GM12878 (cell line): ENCODE measurements at regions not wholly inside any gene's neighbourhood (a gene's known extent, or its start where the extent isn't known, plus 50 kb on each side); places are given as distances from the start of the nearest gene placed in this dataset.

Source experiments
- ATAC-seq: fragments of 200-7000 bp; cut with Tn5 transposase; 3 replicates; pipeline ENCODE4 v1.9.1; 2020; ENCODE audit warnings: mild to moderate bottlenecking, moderate library complexity
- BruUV-seq: library from RNA; stranded (reverse); fragments of 400-500 nt; replicated peaks from 2 replicates; lab custom pipeline; 2021; lab: Mats Ljungman, UMichigan
- CTCF ChIA-PET: fragments of 300-600 bp; sonication (Branson Sonifier 250); formaldehyde crosslinking; extraction: SDS; loops from one replicate; lab custom pipeline; 2021; ENCODE audit warnings: inconsistent platforms; lab: Yijun Ruan, JAX
- POLR2A ChIA-PET: fragments of 350-600 bp; formaldehyde crosslinking; extraction: SDS; loops from one replicate; lab custom pipeline; 2021; ENCODE audit warnings: inconsistent platforms; lab: Charles Lee
- RAD21 ChIA-PET: fragments of 300-600 bp; sonication (Branson Sonifier 250); formaldehyde crosslinking; loops from one replicate; lab custom pipeline; 2023; ENCODE audit warnings: antibody characterized with exemption; ENCODE audit not compliant: unreplicated experiment; lab: Charles Lee
- SMC1A ChIA-PET: fragments of 300-600 bp; sonication (Branson Sonifier 250); formaldehyde crosslinking; loops from one replicate; lab custom pipeline; 2023; ENCODE audit not compliant: unreplicated experiment, uncharacterized antibody; lab: Charles Lee
- DNase-seq: peaks from one replicate; pipeline ENCODE4 v3.0.0-alpha.2; 2011; ENCODE audit warnings: low read depth, low spot score
- FAIRE-seq: peaks from 3 replicates; lab custom pipeline; 2011; peaks lifted over from hg19 to GRCh38; lab: Jason Lieb, UNC
- H2AFZ ChIP-seq: 2 replicates; pipeline ENCODE4 v1.6.0; 2011; ENCODE audit warnings: low read depth, low read length, control low read depth; ENCODE audit not compliant: control insufficient read depth
- H3K27ac ChIP-seq: 2 replicates; pipeline ENCODE4 v1.5.1; 2011; ENCODE audit warnings: control low read depth; ENCODE audit not compliant: control insufficient read depth, insufficient read depth
- H3K27me3 ChIP-seq, 2 experiments: replicated peaks in 1 of 2; 2 replicates each; pipeline versions ENCODE4 v1.6.0 to v1.6.1; 2011; ENCODE audit warnings: low read length in 1 of 2; ENCODE audit not compliant: control insufficient read depth in 2 of 2, insufficient read depth in 2 of 2
- H3K36me3 ChIP-seq, 2 experiments: 2 replicates each; pipeline ENCODE4 v1.5.1; 2011; ENCODE audit warnings: low read length in 1 of 2; ENCODE audit not compliant: control insufficient read depth in 2 of 2, insufficient read depth in 2 of 2
- H3K4me1 ChIP-seq: 2 replicates; pipeline ENCODE4 v1.6.1; 2011; ENCODE audit warnings: mild to moderate bottlenecking, low read length, moderate library complexity, mixed read lengths; ENCODE audit not compliant: control insufficient read depth, insufficient read depth
- H3K4me2 ChIP-seq: 2 replicates; pipeline ENCODE4 v1.6.0; 2011; ENCODE audit warnings: control low read depth; ENCODE audit not compliant: control insufficient read depth, insufficient read depth
- H3K4me3 ChIP-seq: fragments of 200-600 bp; sonication (generic); 2 replicates; pipeline ENCODE4 v1.5.1; 2016
- H3K79me2 ChIP-seq: 2 replicates; pipeline ENCODE4 v1.6.0; 2011; ENCODE audit warnings: low read length; ENCODE audit not compliant: control insufficient read depth, insufficient read depth
- H3K9ac ChIP-seq: 2 replicates; pipeline ENCODE4 v1.8.0; 2011; ENCODE audit warnings: low read length, control low read depth, mixed read lengths; ENCODE audit not compliant: control insufficient read depth, insufficient read depth
- H3K9me3 ChIP-seq: replicated peaks from 3 replicates; pipeline ENCODE4 v1.5.1; 2011; ENCODE audit warnings: mild to moderate bottlenecking, low read length; ENCODE audit not compliant: control insufficient read depth, insufficient read depth
- H4K20me1 ChIP-seq: 2 replicates; pipeline ENCODE4 v1.6.0; 2011; ENCODE audit not compliant: control insufficient read depth, insufficient read depth
- BCL11A ChIP-seq: IDR thresholded peaks from 2 replicates; pipeline ENCODE4 v1.6.1; 2011; ENCODE audit warnings: low read depth, low read length
- BCL3 ChIP-seq: IDR thresholded peaks from 2 replicates; pipeline ENCODE4 v1.6.1; 2011; ENCODE audit warnings: borderline replicate concordance, low read depth, mild to moderate bottlenecking, moderate library complexity, low read length; ENCODE audit not compliant: insufficient read depth, poor library complexity, severe bottlenecking
- FOXK2 ChIP-seq: fragments of 450-650 bp; IDR thresholded peaks from 2 replicates; pipeline ENCODE4 v1.6.1; 2017; ENCODE audit warnings: mild to moderate bottlenecking, moderate library complexity
- HCFC1 ChIP-seq: fragments of 150-350 bp; IDR thresholded peaks from 2 replicates; pipeline ENCODE4 v1.6.1; 2014; ENCODE audit warnings: low read length
- IKZF1 ChIP-seq: fragments of 450-650 bp; conservative IDR thresholded peaks from 2 replicates; pipeline ENCODE4 v1.6.1; 2017; ENCODE audit warnings: antibody characterized with exemption, mild to moderate bottlenecking
- JUNB ChIP-seq: IDR thresholded peaks from 2 replicates; pipeline ENCODE4 v1.6.1; 2016; ENCODE audit warnings: antibody characterized with exemption, mild to moderate bottlenecking
- MTA3 ChIP-seq: IDR thresholded peaks from 2 replicates; pipeline ENCODE4 v1.6.1; 2012; ENCODE audit warnings: low read length, inconsistent platforms, borderline replicate concordance
- NRF1 ChIP-seq: conservative IDR thresholded peaks from 2 replicates; pipeline ENCODE4 v1.6.1; 2011; ENCODE audit warnings: mild to moderate bottlenecking, low read depth, low read length, improper control_type of control experiment
- PKNOX1 ChIP-seq: fragments of 450-650 bp; IDR thresholded peaks from 2 replicates; pipeline ENCODE4 v1.6.1; 2016; ENCODE audit warnings: mild to moderate bottlenecking
- PML ChIP-seq: IDR thresholded peaks from 2 replicates; pipeline ENCODE4 v1.6.1; 2012; ENCODE audit warnings: low read length, inconsistent platforms
- RELA ChIP-seq: fragments of 450-650 bp; IDR thresholded peaks from 2 replicates; pipeline ENCODE4 v1.8.0; 2014; ENCODE audit warnings: borderline replicate concordance; ENCODE audit not compliant: partially characterized antibody
- RUNX3 ChIP-seq: IDR thresholded peaks from 2 replicates; pipeline ENCODE4 v1.6.1; 2012; ENCODE audit warnings: low read length, inconsistent platforms
- ZBED1 ChIP-seq: IDR thresholded peaks from 2 replicates; pipeline ENCODE4 v1.6.1; 2016; ENCODE audit warnings: borderline replicate concordance
- ZBTB11 ChIP-seq: fragments of 450-650 bp; formaldehyde crosslinking; IDR thresholded peaks from 2 replicates; pipeline ENCODE4 v1.5.0; 2022; ENCODE audit warnings: mild to moderate bottlenecking, missing genetic modification characterization
- ZBTB40 ChIP-seq: fragments of 450-650 bp; IDR thresholded peaks from 2 replicates; pipeline ENCODE4 v1.6.1; 2016; ENCODE audit warnings: mild to moderate bottlenecking, moderate library complexity, borderline replicate concordance
- ZNF384 ChIP-seq: IDR thresholded peaks from 2 replicates; pipeline ENCODE4 v1.6.1; 2012; ENCODE audit warnings: low read depth, mild to moderate bottlenecking, low read length, improper control_type of control experiment, borderline replicate concordance
- ZSCAN29 ChIP-seq: fragments of 450-650 bp; IDR thresholded peaks from 2 replicates; pipeline ENCODE4 v1.6.1; 2017; ENCODE audit warnings: mild to moderate bottlenecking, moderate library complexity
- WGBS: methylation state at CpG from one replicate; pipeline ENCODE4 v1.1.6; 2016; ENCODE audit warnings: low lambda C conversion rate; ENCODE audit not compliant: insufficient replicate concordance, insufficient coverage; ENCODE audit errors: missing lambda C conversion rate; 5-methylcytosine and 5-hydroxymethylcytosine counted together
- in situ Hi-C: fragments of 300-500 bp; cut with MboI; formaldehyde crosslinking; loops from 9 replicates; pipeline ENCODE4 v1.14.3; 2018; ENCODE audit warnings: mixed read lengths
- intact Hi-C: fragments of 100-400 bp; cut with micrococcal nuclease; formaldehyde crosslinking; loops from one replicate; pipeline ENCODE4 v1.14.2; 2022; ENCODE audit not compliant: unreplicated experiment

GRCh38 chr9:119537138-119537537 lies 167.9 kb upstream of the BRINP1 start:
- Histone ChIP-seq H2AFZ (no peak overlapping the region), H3K27ac (no peak overlapping the region), H3K9ac (no peak overlapping the region), H3K9me3 (no peaks in the 10 kb centered on the region), H4K20me1 (no peaks in the 10 kb centered on the region), H3K27me3 (0 out of 4 replicates have a peak, but pooled peaks cover 0 to 2% of the 10 kb centered on the region in 2 experiments), H3K4me2 (no peak overlapping the region), H3K4me3 (no peak overlapping the region), H3K36me3 (no peaks in the 10 kb centered on the region), H3K4me1 (no peaks in the 10 kb centered on the region), H3K79me2 (no peaks in the 10 kb centered on the region)
- WGBS, result 0% methylated on average over 2 of the region's 3 CpGs
- FAIRE-seq (no peak), ATAC-seq (no peak), DNase-seq (no peak)
- intact Hi-C loops (no loop called here), in situ Hi-C loops (no loop called here)
- POLR2A ChIA-PET, result no interaction called here
- SMC1A ChIA-PET, result interaction anchor here (1.6 kb wide), 1 partner anchor 11 kb away, joined by 7 read pairs; no protein-coding TSS in a partner anchor
- CTCF ChIA-PET, result no interaction called here
- no TSS peak for BruUV-seq
- RAD21 ChIA-PET, result no interaction called here
- TF ChIP-seq RUNX3 (no peak), FOXK2 (no peak), ZSCAN29 (no peak), ZNF384 (no peak), NRF1 (no peak), HCFC1 (no peak), JUNB (no peak), PML (no peak), ZBED1 (no peak), BCL11A (no peak), ZBTB11 (no peak), ZBTB40 (no peak), BCL3 (no peak), MTA3 (no peak), RELA (no peak), IKZF1 (no peak), PKNOX1 (no peak)
